OCI-LY3 (cell line): ENCODE measurements at regions not wholly inside any gene's neighbourhood (a gene's known extent, or its start where the extent isn't known, plus 50 kb on each side); places are given as distances from the start of the nearest gene placed in this dataset.

Experiments used
- CTCF ChIP-seq: fragments of 200-600, 300-600 bp; sonication (generic); IDR thresholded peaks from 2 replicates; pipeline ENCODE4 v1.5.1; 2014; ENCODE audit warnings: antibody characterized with exemption, low read length, low read depth
- EZH2phosphoT487 ChIP-seq: fragments of 200-600 bp; shearing (Covaris generic); IDR thresholded peaks from 2 replicates; pipeline ENCODE4 v1.6.1; 2018; ENCODE audit warnings: antibody characterized with exemption, mixed run types, low read depth

- TF ChIP-seq CTCF (no peak), EZH2phosphoT487 (no peak)
Observed at GRCh38 chr10:4683137-4683536, 142.9 kb upstream of the AKR1E2 start.
